ENCODE measurements at regions not wholly inside any gene's neighbourhood (a gene's known extent, or its start where the extent isn't known, plus 50 kb on each side); places are given as distances from the start of the nearest gene placed in this dataset.

DNA sequence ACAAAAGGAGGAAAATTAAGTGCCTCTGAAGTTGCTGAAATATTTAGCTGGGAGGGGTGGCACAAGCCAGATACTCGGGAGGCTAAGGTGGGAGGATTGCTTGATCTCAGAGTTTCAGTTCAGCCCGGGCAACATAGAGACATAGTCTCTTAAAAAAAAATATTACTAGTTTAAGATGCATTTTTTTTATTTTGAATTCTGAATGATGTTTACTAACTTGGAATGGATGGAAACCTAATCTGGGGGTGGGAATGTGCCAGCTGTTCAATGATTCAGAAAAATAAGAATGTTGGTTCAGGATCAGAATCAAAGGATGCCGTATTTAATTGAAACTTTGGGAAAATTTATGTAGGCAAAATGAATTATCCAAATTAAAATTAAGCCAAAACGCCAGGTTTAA lies 167.2 kb upstream of the ANK2 start:
- TF ChIP-seq, protein P1, sequence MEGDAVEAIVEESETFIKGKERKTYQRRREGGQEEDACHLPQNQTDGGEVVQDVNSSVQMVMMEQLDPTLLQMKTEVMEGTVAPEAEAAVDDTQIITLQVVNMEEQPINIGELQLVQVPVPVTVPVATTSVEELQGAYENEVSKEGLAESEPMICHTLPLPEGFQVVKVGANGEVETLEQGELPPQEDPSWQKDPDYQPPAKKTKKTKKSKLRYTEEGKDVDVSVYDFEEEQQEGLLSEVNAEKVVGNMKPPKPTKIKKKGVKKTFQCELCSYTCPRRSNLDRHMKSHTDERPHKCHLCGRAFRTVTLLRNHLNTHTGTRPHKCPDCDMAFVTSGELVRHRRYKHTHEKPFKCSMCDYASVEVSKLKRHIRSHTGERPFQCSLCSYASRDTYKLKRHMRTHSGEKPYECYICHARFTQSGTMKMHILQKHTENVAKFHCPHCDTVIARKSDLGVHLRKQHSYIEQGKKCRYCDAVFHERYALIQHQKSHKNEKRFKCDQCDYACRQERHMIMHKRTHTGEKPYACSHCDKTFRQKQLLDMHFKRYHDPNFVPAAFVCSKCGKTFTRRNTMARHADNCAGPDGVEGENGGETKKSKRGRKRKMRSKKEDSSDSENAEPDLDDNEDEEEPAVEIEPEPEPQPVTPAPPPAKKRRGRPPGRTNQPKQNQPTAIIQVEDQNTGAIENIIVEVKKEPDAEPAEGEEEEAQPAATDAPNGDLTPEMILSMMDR (IDR thresholded peaks at IDR 0.05) = no peak
- TF ChIP-seq POLR2A (IDR thresholded peaks at IDR 0.05) (no peak), POLR2AphosphoS5 (IDR thresholded peaks at IDR 0.05) (no peak)

All from gastroesophageal sphincter (tissue), 3 donors.